T-helper 17 cell (primary cell): ENCODE measurements at regions not wholly inside any gene's neighbourhood (a gene's known extent, or its start where the extent isn't known, plus 50 kb on each side); places are given as distances from the start of the nearest gene placed in this dataset.
"Not testable (repeated sequence)": the region's sequence is repeated elsewhere in the genome, so short reads cannot be mapped to it uniquely, and the experiment has no call there.

Experiments
- ATAC-seq: fragments of 150-1000 bp; cut with Tn5 transposase; 2 replicates; pipeline ENCODE4 v1.10.0; 2021; ENCODE audit warnings: mild to moderate bottlenecking, moderate library complexity
- DNase-seq, 3 donors: peaks; one replicate each; pipeline versions ENCODE4 v3.0.0 to v3.0.0-alpha.2; 2020 to 2021
- H3K9me3 ChIP-seq: one replicate; pipeline ENCODE4 v1.7.0; 2013; ENCODE audit warnings: low read length, mild to moderate bottlenecking; ENCODE audit not compliant: control insufficient read depth, poor library complexity, severe bottlenecking
- H3K27ac Mint-ChIP-seq: one replicate; pipeline ENCODE4 v1.8.0; 2022; ENCODE audit warnings: mild to moderate bottlenecking, moderate library complexity, mixed read lengths
- H3K27me3 Mint-ChIP-seq: one replicate; pipeline ENCODE4 v1.8.0; 2022; ENCODE audit warnings: mixed read lengths
- H3K36me3 Mint-ChIP-seq: one replicate; pipeline ENCODE4 v1.8.0; 2022; ENCODE audit warnings: low read depth, mixed read lengths
- H3K4me1 Mint-ChIP-seq: one replicate; pipeline ENCODE4 v1.8.0; 2022; ENCODE audit warnings: mild to moderate bottlenecking, mixed read lengths
- H3K4me3 Mint-ChIP-seq: one replicate; pipeline ENCODE4 v1.8.0; 2022; ENCODE audit warnings: mild to moderate bottlenecking, moderate library complexity, mixed read lengths

- Mint-ChIP-seq H3K4me1 (no peaks in the 10 kb centered on the region), H3K27me3 (no peaks in the 10 kb centered on the region), H3K36me3 (no peaks in the 10 kb centered on the region), H3K27ac (no peak overlapping the region), H3K4me3 (no peak overlapping the region)
- ATAC-seq (no peak), DNase-seq (no peak)
- H3K9me3 ChIP-seq: no peaks in the 10 kb centered on the region
Measured at GRCh38 chr12:127013197-127013596, 1253.8 kb upstream of the TMEM132C start.

GRCh38 chr12:127014079-127014478 lies 1252.9 kb upstream of the TMEM132C start:
- Mint-ChIP-seq H3K4me1 (no peaks in the 10 kb centered on the region), H3K27ac (no peak overlapping the region), H3K36me3 (no peaks in the 10 kb centered on the region), H3K27me3 (peaks cover 5% of the 10 kb centered on the region), H3K4me3 (no peak overlapping the region)
- no peaks in the 10 kb centered on the region for H3K9me3 ChIP-seq
- ATAC-seq (no peak), DNase-seq (no peak)

GRCh38 chr12:127024791-127025190 lies 1242.2 kb upstream of the TMEM132C start:
- ATAC-seq (no peak), DNase-seq (no peak)
- Mint-ChIP-seq H3K27me3 (peaks cover 39% of the 10 kb centered on the region), H3K4me1 (no peaks in the 10 kb centered on the region), H3K27ac (no peak overlapping the region), H3K4me3 (no peak overlapping the region), H3K36me3 (no peaks in the 10 kb centered on the region)
- no peaks in the 10 kb centered on the region for H3K9me3 ChIP-seq

- no peak overlapping the region for H3K4me3 Mint-ChIP-seq
- no peak for ATAC-seq
- no peak overlapping the region for H3K27ac Mint-ChIP-seq
- no peaks in the 10 kb centered on the region for H3K36me3 Mint-ChIP-seq
- H3K4me1 Mint-ChIP-seq: no peaks in the 10 kb centered on the region
- no peak for DNase-seq
- H3K9me3 ChIP-seq: no peaks in the 10 kb centered on the region
- H3K27me3 Mint-ChIP-seq: peaks cover 39% of the 10 kb centered on the region
Measured at GRCh38 chr12:127025545-127025944, 1241.4 kb upstream of the TMEM132C start.

- H3K27me3 Mint-ChIP-seq: peaks cover 5% of the 10 kb centered on the region
- H3K36me3 Mint-ChIP-seq: no peaks in the 10 kb centered on the region
- H3K4me1 Mint-ChIP-seq: no peaks in the 10 kb centered on the region
- ATAC-seq (no peak), DNase-seq (no peak)
- H3K4me3 Mint-ChIP-seq: no peak overlapping the region
- no peaks in the 10 kb centered on the region for H3K9me3 ChIP-seq
- no peak overlapping the region for H3K27ac Mint-ChIP-seq
Measured at GRCh38 chr12:127035011-127035879, 1231.7 kb upstream of the TMEM132C start.

- H3K36me3 Mint-ChIP-seq: no peaks in the 10 kb centered on the region
- no peak overlapping the region for H3K4me3 Mint-ChIP-seq
- H3K27ac Mint-ChIP-seq: no peak overlapping the region
- ATAC-seq (no peak), DNase-seq (no peak)
- H3K9me3 ChIP-seq: no peaks in the 10 kb centered on the region
- no peaks in the 10 kb centered on the region for H3K4me1 Mint-ChIP-seq
- peaks cover 5% of the 10 kb centered on the region for H3K27me3 Mint-ChIP-seq
Measured at GRCh38 chr12:127038152-127038551, 1228.8 kb upstream of the TMEM132C start.

GRCh38 chr12:127038761-127039160 lies 1228.2 kb upstream of the TMEM132C start:
- H3K9me3 ChIP-seq: no peaks in the 10 kb centered on the region
- H3K4me1 Mint-ChIP-seq: no peaks in the 10 kb centered on the region
- H3K36me3 Mint-ChIP-seq: no peaks in the 10 kb centered on the region
- ATAC-seq (no peak), DNase-seq (no peak)
- no peak overlapping the region for H3K4me3 Mint-ChIP-seq
- H3K27ac Mint-ChIP-seq: no peak overlapping the region
- H3K27me3 Mint-ChIP-seq: peaks cover 7% of the 10 kb centered on the region

- no peak overlapping the region for H3K27ac Mint-ChIP-seq
- peaks cover 12% of the 10 kb centered on the region for H3K27me3 Mint-ChIP-seq
- H3K4me1 Mint-ChIP-seq: no peaks in the 10 kb centered on the region
- no peak for ATAC-seq
- no peaks in the 10 kb centered on the region for H3K36me3 Mint-ChIP-seq
- H3K4me3 Mint-ChIP-seq: no peak overlapping the region
- no peaks in the 10 kb centered on the region for H3K9me3 ChIP-seq
- DNase-seq: no peak
Measured at GRCh38 chr12:127041985-127042625, 1224.9 kb upstream of the TMEM132C start.

GRCh38 chr12:127043731-127044130 lies 1223.2 kb upstream of the TMEM132C start:
- no peaks in the 10 kb centered on the region for H3K4me1 Mint-ChIP-seq
- no peak for DNase-seq
- ATAC-seq: no peak

GRCh38 chr12:127044836-127045235 lies 1222.1 kb upstream of the TMEM132C start:
- Mint-ChIP-seq H3K4me3 (no peak overlapping the region), H3K27ac (no peak overlapping the region), H3K27me3 (peaks cover 12% of the 10 kb centered on the region), H3K4me1 (no peaks in the 10 kb centered on the region), H3K36me3 (no peaks in the 10 kb centered on the region)
- no peak for ATAC-seq
- no peaks in the 10 kb centered on the region for H3K9me3 ChIP-seq
- DNase-seq: no peak

More at GRCh38 chr12:127043731-127044130, 1223.2 kb upstream of the TMEM132C start:
- Mint-ChIP-seq H3K27me3 (peaks cover 12% of the 10 kb centered on the region), H3K36me3 (no peaks in the 10 kb centered on the region), H3K4me3 (no peak overlapping the region), H3K27ac (no peak overlapping the region)
- no peaks in the 10 kb centered on the region for H3K9me3 ChIP-seq

- no peak overlapping the region for H3K27ac Mint-ChIP-seq
- H3K4me3 Mint-ChIP-seq: no peak overlapping the region
- no peak for ATAC-seq
- peaks cover 12% of the 10 kb centered on the region for H3K27me3 Mint-ChIP-seq
- no peaks in the 10 kb centered on the region for H3K9me3 ChIP-seq
- DNase-seq: no peak
- no peaks in the 10 kb centered on the region for H3K4me1 Mint-ChIP-seq
- H3K36me3 Mint-ChIP-seq: no peaks in the 10 kb centered on the region
Measured at GRCh38 chr12:127046467-127046866, 1220.5 kb upstream of the TMEM132C start.

- Mint-ChIP-seq H3K4me3 (no peak overlapping the region), H3K36me3 (no peaks in the 10 kb centered on the region), H3K4me1 (no peaks in the 10 kb centered on the region), H3K27ac (no peak overlapping the region), H3K27me3 (peaks cover 10% of the 10 kb centered on the region)
- DNase-seq (no peak), ATAC-seq (no peak)
- no peaks in the 10 kb centered on the region for H3K9me3 ChIP-seq
Measured at GRCh38 chr12:127048057-127048456, 1218.9 kb upstream of the TMEM132C start.

GRCh38 chr12:127048525-127048924 lies 1218.4 kb upstream of the TMEM132C start:
- H3K4me3 Mint-ChIP-seq, H3K9me3 ChIP-seq, H3K36me3 Mint-ChIP-seq, ATAC-seq, H3K27ac Mint-ChIP-seq, H3K4me1 Mint-ChIP-seq, H3K27me3 Mint-ChIP-seq, DNase-seq: not testable (repeated sequence)

- Mint-ChIP-seq H3K27me3 (no peaks in the 10 kb centered on the region), H3K4me3 (no peak overlapping the region), H3K27ac (no peak overlapping the region), H3K4me1 (no peaks in the 10 kb centered on the region), H3K36me3 (no peaks in the 10 kb centered on the region)
- DNase-seq (no peak), ATAC-seq (no peak)
- no peaks in the 10 kb centered on the region for H3K9me3 ChIP-seq
Measured at GRCh38 chr12:127051139-127051538, 1215.8 kb upstream of the TMEM132C start.
